HG02884 (cell line): ENCODE measurements at regions not wholly inside any gene's neighbourhood (a gene's known extent, or its start where the extent isn't known, plus 50 kb on each side); places are given as distances from the start of the nearest gene placed in this dataset.

Experiments used
- ATAC-seq: cut with Tn5 transposase; IDR thresholded peaks from one replicate; pipeline ENCODE4 v1.9.1; 2021; ENCODE audit warnings: mild to moderate bottlenecking, moderate library complexity; ENCODE audit not compliant: unreplicated experiment

GRCh38 chr6:126803769-126804168 is 314.7 kb upstream of the RSPO3 start:
- ATAC-seq: peak; percentile 46

DNA sequence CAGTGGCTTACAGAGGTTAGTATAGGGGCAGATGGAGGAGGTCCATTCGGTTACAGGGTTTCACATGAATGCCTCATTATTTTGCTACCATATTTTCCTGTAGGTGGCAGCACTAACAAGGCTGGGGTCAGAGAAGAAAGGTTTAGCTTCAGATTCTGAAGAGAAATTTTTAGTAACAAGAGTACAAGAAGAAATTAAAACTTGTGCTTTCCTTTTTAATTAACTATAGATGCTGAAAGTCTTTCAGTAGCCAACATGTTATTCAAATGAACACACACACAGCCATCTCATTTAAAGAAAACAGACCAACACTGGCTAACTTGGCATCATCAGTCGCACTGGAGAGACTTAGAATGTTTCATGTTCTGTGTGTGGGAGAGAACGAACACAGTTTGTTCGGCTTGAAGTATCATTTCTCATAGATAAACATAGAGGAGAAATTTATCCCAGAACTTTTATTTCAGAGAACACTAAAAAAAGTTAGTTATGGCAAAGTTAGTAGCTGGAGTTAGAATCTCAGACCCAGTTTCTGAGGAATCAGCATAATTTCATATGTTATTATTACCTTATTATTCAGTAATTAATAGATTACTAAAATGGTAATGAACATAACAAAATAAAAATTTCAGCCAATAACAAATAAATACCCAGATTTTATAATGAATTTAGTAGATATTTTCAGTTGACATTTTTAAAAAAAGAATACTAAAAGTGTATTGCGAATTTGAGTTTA is 314.0 kb upstream of the RSPO3 start:
- peak; percentile 87 for ATAC-seq

DNA sequence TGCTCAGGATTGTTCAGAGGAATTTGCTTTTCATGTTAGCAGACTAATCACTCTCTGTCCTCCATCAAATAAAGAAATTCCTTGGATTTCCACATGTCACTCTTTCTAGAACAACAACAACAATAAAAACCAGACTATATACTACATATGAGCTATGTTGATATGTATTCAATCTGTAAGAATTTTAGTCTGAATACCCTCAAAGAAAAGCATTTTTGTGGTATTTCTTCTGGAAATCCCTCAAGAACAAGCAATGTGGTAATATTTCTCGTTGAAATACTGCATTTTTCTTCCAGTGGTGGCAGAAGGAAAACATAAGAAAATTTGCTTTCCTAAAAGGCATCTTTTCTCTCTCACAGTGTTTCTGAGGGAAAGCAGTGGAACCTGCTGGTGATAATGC is 312.6 kb upstream of the RSPO3 start:
- no peak for ATAC-seq

GRCh38 chr6:126807876-126808275 is 310.6 kb upstream of the RSPO3 start:
- ATAC-seq: no peak

GRCh38 chr6:126811321-126811720 is 307.1 kb upstream of the RSPO3 start:
- ATAC-seq: no peak

DNA sequence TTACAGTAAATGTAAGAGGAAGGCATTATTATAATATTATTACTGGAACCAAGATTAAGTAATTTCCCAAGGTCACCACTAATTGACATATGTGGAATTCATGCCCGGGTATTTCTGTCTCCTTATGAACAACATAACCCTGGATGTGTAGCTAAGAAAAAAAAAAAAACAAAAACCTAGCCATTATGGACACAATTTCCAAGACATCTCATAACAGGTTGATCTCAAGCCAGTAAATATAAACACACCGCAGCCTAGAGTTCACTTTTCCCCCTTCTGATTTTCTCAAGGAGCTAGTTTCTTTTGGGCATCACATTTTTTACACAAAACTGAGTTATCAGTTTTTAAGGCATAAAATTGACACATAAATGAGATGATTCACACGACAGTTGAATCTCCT is 306.5 kb upstream of the RSPO3 start:
- ATAC-seq: no peak

GRCh38 chr6:126812651-126813050 is 305.8 kb upstream of the RSPO3 start:
- ATAC-seq: no peak

GRCh38 chr6:126820634-126821033 is 297.8 kb upstream of the RSPO3 start:
- no peak for ATAC-seq

DNA sequence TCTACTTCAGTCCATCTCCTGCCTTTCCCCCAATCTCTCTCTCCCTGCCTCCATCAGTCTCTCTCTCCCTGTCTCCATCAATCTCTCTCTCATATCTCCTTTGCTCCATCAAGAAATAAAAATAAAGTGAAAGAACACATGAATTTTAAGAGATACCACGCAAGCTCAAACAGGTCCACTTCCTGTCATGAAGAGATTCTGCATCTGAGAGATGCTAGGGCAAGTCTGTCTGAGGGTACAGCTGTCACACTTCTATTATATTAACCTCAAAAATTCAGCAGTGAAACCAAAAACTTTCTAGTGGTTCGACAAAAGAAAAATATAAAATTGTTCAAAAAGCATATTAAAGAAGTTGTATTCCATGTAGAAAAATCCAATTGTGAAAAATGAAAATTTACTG is 296.8 kb upstream of the RSPO3 start:
- ATAC-seq: no peak

- no peak for ATAC-seq
These were observed 294.2 kb upstream of the RSPO3 start for GRCh38 chr6:126824226-126824625.

GRCh38 chr6:126824815-126825214 is 293.7 kb upstream of the RSPO3 start:
- ATAC-seq: no peak

DNA sequence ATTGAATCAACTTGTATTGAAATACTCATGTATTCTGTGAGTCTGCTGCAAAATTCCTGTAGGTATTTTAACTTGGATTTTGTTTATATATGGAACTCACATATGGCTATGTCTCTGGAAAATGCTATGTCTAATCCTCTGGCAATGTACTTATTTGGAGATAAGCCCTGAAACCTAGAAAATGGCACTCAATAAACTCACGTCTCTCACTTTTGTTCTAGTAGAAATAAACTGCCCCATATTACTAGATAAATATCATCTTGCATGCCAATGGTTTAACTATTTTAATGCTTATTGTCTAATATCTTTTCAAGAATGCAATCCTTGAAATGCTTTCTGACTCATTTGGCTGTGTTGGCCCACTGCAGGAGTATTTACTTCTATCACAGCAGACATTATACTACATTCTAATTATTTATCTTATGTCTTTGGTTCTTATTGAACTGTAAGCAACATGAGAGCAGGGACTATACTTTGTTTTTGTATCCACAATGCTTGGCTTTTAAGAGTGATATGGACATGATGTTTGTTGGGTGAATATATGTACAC is 292.2 kb upstream of the RSPO3 start:
- ATAC-seq: no peak

- ATAC-seq: no peak
These were observed 287.0 kb upstream of the RSPO3 start for GRCh38 chr6:126831461-126831860.

DNA sequence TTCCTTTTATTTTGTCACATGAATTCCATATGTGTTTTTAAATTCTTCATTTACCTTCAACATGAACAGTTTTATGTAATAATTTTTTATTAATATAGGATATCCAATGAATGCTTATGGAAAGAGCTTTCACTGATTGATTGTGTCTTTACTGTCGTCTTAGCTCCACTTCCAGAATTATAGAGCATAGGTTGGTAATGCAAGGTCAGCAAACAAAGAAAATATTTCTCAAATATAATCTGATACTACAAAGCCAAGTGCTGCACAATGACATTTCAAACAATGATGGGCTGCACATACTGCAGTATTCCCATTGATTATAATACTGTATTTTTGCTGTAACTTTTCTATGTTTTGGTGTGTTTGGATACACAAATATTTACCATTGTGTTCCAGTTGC is 275.7 kb upstream of the RSPO3 start:
- no peak for ATAC-seq

GRCh38 chr6:126848119-126848518 is 270.4 kb upstream of the RSPO3 start:
- ATAC-seq: no peak

DNA sequence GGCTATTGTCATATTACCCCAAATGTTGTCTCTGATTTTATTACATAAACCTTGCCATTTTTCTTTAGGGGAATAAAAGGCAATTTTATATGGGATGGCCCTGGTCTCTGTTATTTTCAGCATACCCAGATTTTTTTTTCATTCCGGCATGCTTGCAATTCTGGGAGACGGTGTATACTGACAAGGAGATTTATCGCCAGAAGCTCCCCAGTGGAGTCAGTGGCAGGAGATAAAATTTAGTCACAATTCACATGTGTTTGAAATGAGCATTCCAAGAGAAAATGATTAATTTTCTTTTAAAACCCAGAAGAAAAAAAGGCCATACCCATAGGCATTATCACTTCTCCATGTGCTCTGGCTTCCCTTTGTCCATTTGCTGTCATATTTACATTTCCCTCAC is 250.8 kb upstream of the RSPO3 start:
- ATAC-seq: no peak

DNA sequence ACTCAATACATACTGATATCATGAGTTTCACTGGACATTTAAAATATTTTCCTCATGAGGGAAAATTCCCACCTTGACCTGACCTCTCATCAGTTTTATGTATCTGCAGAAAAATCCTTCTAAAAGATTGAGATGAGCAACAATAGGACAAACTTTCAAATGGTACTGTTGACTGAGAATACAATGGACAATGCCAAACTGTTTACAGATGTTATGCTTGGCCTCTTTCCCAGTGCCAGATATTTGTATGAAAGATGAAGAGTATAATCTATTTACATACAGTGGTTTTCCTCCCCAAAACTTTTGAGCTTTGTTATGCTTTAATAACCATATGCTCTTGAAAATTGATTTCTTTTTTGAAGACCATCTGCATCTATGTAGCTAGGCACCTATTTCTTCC is 245.1 kb upstream of the RSPO3 start:
- ATAC-seq: no peak

- no peak for ATAC-seq
These were observed 244.7 kb upstream of the RSPO3 start for GRCh38 chr6:126873791-126874190.

DNA sequence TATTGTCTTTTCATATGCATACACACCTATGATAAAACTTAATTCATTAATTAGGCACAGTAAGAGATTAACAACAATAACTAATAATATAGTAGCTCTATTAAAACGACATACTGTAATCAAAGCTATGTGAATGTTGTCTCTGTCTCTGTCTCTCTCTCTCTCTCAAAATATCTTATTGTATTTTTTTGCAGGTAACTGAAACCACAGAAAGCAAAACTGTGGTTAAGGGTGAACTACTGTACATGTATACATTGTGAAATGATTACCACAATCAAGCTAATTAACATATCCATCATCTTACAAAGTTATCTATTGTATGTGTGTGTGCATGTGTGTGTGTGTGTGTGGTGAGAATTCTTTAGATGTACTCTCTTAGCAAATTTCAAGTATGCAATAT is 242.0 kb upstream of the RSPO3 start:
- no peak for ATAC-seq

GRCh38 chr6:126880964-126881363 is 237.5 kb upstream of the RSPO3 start:
- no peak for ATAC-seq

DNA sequence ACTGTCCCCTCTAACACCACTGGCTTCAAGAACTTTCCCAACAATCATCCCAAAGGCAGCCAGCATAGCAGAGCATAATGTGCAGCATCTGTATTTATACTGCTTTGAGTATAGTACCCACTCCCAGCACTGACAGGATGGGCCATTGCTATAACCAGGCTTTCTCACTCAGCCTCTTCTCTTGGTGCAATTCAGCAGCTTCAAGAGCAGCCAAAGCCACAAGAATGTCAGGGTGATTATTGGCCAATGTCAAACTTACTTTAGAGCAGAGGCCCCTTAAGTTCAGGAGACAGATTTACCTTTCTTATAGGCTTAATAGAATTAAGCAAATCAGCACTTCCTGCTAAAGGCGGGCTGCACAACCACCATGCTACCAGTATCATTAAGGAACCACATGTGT is 232.4 kb upstream of the RSPO3 start:
- no peak for ATAC-seq

DNA sequence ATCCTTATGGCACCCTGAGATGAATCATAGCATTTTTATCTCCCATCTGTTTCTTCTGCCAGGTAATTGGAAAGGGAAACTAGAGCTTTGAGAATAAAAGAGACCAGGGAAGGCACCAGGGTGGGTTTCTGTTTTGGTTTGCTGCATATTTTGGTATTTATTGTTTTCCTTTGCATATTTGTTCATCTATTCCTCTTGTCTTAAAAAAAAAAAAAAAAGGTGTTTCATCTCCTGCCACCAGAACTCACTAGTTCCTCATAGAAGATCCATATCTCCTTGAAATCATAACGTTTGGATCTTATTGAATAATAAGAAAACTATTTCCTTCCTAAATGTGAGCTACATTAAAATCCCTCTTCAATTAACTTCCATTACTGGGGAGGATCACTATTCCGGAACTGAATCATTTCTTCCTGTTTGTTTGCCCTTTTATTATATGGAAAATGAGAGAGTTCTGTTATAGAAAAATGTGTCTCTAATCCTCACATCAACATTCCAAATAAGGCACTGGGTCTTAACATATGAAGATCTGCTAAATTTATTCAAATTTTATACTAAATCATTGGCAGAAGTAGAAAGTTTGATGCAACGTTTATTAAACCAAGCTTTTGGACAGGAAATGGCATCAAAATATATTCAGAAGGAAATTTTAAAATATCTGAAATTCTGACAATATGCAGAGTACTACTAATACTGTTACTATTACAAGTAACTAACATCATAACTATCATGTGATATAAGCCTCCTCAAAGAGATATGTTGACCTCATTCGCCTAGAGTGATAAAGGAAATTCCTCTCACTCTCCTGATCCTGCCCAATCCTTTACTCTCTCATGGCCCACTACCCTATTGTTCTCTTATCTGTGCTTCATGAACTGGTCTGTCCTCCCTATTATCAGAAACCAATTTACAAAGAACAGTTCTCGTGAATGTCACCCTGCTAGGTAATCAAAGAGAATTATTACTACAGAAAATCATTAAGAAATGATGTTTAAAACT is 229.4 kb upstream of the RSPO3 start:
- ATAC-seq: no peak
